Spleen (tissue), 11 donors: ENCODE measurements at regions not wholly inside any gene's neighbourhood (a gene's known extent, or its start where the extent isn't known, plus 50 kb on each side); places are given as distances from the start of the nearest gene placed in this dataset.

Source experiments
- DNase-seq: peaks from one replicate; pipeline ENCODE4 v3.0.0-alpha.2; 2020
- H3K27ac ChIP-seq, 8 donors: fragments of 200-600 bp; sonication (generic) in 7 of 8; 1 replicate in 4 of 8; 2 replicates in 4 of 8; pipeline versions ENCODE4 v1.5.0 to v1.8.0; 2016 to 2021; ENCODE audit warnings: inconsistent platforms in 4 of 8, mild to moderate bottlenecking in 4 of 8, moderate library complexity in 1 of 8
- H3K27me3 ChIP-seq, 7 donors: fragments of 200-600 bp; sonication (generic) in 6 of 7; replicated peaks in 1 of 7; 1 replicate in 4 of 7; 2 replicates in 3 of 7; pipeline versions ENCODE4 v1.5.0 to v1.8.0; 2016 to 2021; ENCODE audit warnings: inconsistent platforms in 3 of 7, mild to moderate bottlenecking in 1 of 7
- H3K36me3 ChIP-seq, 6 donors: fragments of 200-600 bp; sonication (generic) in 5 of 6; 1 replicate in 4 of 6; 2 replicates in 2 of 6; pipeline versions ENCODE4 v1.5.0 to v1.8.0; 2016 to 2021; ENCODE audit warnings: inconsistent platforms in 2 of 6
- H3K4me1 ChIP-seq, 6 donors: fragments of 200-600 bp; sonication (generic) in 5 of 6; 1 replicate in 3 of 6; 2 replicates in 3 of 6; pipeline versions ENCODE4 v1.5.0 to v1.8.0; 2016 to 2021; ENCODE audit warnings: inconsistent platforms in 3 of 6
- H3K4me3 ChIP-seq, 8 donors: fragments of 200-600 bp; sonication (generic) in 7 of 8; 1 replicate in 4 of 8; 2 replicates in 4 of 8; pipeline versions ENCODE4 v1.5.0 to v1.8.0; 2016 to 2021; ENCODE audit warnings: inconsistent platforms in 4 of 8, mild to moderate bottlenecking in 4 of 8, moderate library complexity in 2 of 8
- H3K9me3 ChIP-seq, 8 donors: fragments of 200-600 bp; sonication (generic) in 7 of 8; 1 replicate in 4 of 8; 2 replicates in 4 of 8; pipeline versions ENCODE4 v1.5.0 to v1.8.0; 2016 to 2021; ENCODE audit warnings: inconsistent platforms in 4 of 8
- POLR2A ChIP-seq, 3 donors: fragments of 450-650 bp; IDR thresholded peaks; one replicate each; pipeline ENCODE4 v1.5.1; 2017; ENCODE audit warnings: antibody characterized with exemption in 3 of 3, mild to moderate bottlenecking in 1 of 3
- POLR2AphosphoS5 ChIP-seq, 3 donors: sonication (generic); formaldehyde crosslinking; IDR thresholded peaks; one replicate each; pipeline ENCODE4 v1.5.1; 2017; ENCODE audit warnings: antibody characterized with exemption in 3 of 3
- WGBS, 5 donors: extraction: QIAGEN DNeasy Blood & Tissue Kit in 3 of 5; methylation state at CpG; one replicate each; pipeline versions ENCODE4 v1.1.5 to v1.1.7; 2013 to 2018; 5-methylcytosine and 5-hydroxymethylcytosine counted together
- intact Hi-C: fragments of 100-400 bp; cut with DNase I; formaldehyde crosslinking; loops from one replicate; pipeline ENCODE4 v1.15.0; 2023; ENCODE audit warnings: low total_unique reads
- TF ChIP-seq, protein P1 (sequence below), 11 experiments: fragments of 200-600 bp in 7 of 11; fragments of 450-650 bp in 4 of 11; sonication (generic) in 4 of 11; IDR thresholded peaks in 8 of 11; conservative IDR thresholded peaks in 3 of 11; 1 replicate in 7 of 11; 2 replicates in 4 of 11; pipeline versions ENCODE4 v1.4.0 to v1.8.0; 2016 to 2021; ENCODE audit warnings: antibody characterized with exemption in 11 of 11, inconsistent platforms in 4 of 11, mild to moderate bottlenecking in 1 of 11
- donor health status: healthy with polysubstance abuse.
- donor health status: DM: no; HTN: no; CAD: no; lungs with moderate emphysema.
- donor health status: DM: no; HTN: no; CAD: no.
- donor health status: Bipolar disorder and iron deficiency.
- donor health status: healthy.
- donor health status: DM: no; HTN: no; CAD: no.
- donor health status: DM: yes; HTN: yes; CAD: no.

DNA sequence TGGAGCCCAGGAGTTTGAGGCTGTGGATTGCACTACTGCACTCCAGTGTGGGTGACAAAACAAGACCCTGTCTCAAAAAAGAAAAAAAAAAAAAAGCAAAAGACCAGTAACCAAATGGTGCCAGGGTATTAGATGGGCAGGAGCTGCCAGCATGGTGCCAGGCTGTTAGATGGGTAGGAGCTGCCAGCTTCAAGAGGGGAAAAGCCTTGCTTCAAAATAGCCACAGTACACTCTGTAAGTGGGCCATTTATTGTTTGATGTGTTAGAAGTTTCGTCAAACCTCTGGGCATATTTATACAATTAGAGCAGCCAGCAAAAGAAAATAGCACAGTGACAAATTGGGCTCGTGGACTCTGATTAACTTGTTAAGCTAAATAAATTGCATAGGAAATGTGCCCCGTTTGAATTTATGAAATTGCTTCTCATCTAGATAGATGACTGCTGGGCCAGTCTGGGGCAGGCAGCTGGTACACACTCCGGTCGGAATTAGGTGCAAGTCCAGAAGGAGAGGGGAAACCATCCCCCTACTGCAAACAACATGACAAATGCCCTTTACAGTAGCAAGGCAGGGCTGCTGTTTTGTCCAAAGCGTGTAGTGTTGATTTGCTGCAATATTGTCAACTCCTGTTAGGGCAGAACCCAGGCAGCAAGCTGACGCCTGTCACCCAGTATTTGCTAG, 126.3 kb upstream of the IRX3 start:
- intact Hi-C loops: no loop called here
- no peak for TF ChIP-seq POLR2AphosphoS5 (IDR thresholded peaks at IDR 0.05)
- no peaks in the 10 kb centered on the region for H3K4me1 ChIP-seq
- no peaks in the 10 kb centered on the region for H3K36me3 ChIP-seq
- peaks cover 0 to 5% (median 0%) of the 10 kb centered on the region in 8 donors for H3K9me3 ChIP-seq
- no peak overlapping the region for H3K4me3 ChIP-seq
- H3K27ac ChIP-seq: no peak overlapping the region
- peaks cover 0 to 37% (median 0%) of the 10 kb centered on the region in 7 donors for H3K27me3 ChIP-seq
- WGBS, 5 donors: 71 to 78% (median 76%) methylated on average over 7 of the region's 7 CpGs
- no peak for DNase-seq

DNA sequence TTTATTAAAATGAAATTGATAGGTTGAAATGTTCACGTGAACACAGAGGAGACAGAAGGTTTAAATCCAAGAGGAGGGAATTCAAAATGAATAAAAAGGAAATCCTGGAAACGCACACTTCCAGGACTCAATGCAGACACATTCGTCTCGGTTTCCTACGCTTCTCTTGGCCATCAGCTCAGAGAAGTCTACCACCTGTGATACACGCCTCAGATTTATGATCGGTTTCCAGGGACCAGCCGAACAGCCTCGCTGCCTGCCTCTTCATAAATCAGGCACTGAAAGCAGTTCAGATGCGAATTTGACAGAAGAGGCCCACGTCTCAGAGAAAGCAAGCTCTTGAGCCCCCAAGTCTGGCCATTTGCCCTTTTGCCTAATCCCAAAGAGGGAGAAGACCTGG, 125.5 kb upstream of the IRX3 start:
- no peak for TF ChIP-seq POLR2A (IDR thresholded peaks at IDR 0.05)
- no peak for TF ChIP-seq POLR2AphosphoS5 (IDR thresholded peaks at IDR 0.05)
- TF ChIP-seq, protein P1, sequence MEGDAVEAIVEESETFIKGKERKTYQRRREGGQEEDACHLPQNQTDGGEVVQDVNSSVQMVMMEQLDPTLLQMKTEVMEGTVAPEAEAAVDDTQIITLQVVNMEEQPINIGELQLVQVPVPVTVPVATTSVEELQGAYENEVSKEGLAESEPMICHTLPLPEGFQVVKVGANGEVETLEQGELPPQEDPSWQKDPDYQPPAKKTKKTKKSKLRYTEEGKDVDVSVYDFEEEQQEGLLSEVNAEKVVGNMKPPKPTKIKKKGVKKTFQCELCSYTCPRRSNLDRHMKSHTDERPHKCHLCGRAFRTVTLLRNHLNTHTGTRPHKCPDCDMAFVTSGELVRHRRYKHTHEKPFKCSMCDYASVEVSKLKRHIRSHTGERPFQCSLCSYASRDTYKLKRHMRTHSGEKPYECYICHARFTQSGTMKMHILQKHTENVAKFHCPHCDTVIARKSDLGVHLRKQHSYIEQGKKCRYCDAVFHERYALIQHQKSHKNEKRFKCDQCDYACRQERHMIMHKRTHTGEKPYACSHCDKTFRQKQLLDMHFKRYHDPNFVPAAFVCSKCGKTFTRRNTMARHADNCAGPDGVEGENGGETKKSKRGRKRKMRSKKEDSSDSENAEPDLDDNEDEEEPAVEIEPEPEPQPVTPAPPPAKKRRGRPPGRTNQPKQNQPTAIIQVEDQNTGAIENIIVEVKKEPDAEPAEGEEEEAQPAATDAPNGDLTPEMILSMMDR (IDR thresholded peaks at IDR 0.05 in 8 of 11, conservative IDR thresholded peaks at IDR 0.05 in 3 of 11): no peak
- Histone ChIP-seq H3K9me3 (peaks cover 0 to 5% (median 0%) of the 10 kb centered on the region in 8 donors), H3K27me3 (peaks cover 0 to 37% (median 0%) of the 10 kb centered on the region in 7 donors), H3K27ac (no peak overlapping the region), H3K36me3 (no peaks in the 10 kb centered on the region), H3K4me1 (no peaks in the 10 kb centered on the region), H3K4me3 (no peak overlapping the region)
- 1 to 8% (median 3%) methylated on average over 11 of the region's 11 CpGs for WGBS, 5 donors
- intact Hi-C loops: no loop called here
- DNase-seq: no peak

DNA sequence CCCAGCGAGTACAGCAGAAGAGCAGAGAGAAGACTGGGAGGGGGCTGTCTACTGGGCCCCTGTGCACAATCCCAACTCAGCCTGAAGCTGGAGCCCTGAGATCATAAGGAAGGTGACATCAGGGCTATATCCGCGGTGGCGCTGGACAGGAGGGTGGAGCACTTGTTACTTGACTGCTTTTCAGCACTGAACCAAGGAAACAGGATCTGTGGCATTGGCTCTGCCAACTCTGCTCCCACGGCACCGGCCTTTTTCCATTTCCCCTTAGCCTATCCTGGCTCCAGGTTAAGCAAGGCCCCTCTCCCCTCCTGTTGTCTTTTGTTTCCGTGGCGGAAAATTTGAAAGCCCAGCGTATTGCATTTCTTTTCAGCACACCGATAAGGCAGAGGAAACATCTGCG, 125.0 kb upstream of the IRX3 start:
- Histone ChIP-seq H3K27me3 (peaks cover 0 to 37% (median 0%) of the 10 kb centered on the region in 7 donors), H3K4me3 (no peak overlapping the region), H3K9me3 (peaks cover 0 to 5% (median 0%) of the 10 kb centered on the region in 8 donors), H3K27ac (no peak overlapping the region), H3K36me3 (no peaks in the 10 kb centered on the region), H3K4me1 (no peaks in the 10 kb centered on the region)
- no peak for DNase-seq
- TF ChIP-seq POLR2A (IDR thresholded peaks at IDR 0.05) (no peak), POLR2AphosphoS5 (IDR thresholded peaks at IDR 0.05) (no peak)
- TF ChIP-seq, protein P1 (IDR thresholded peaks at IDR 0.05 in 8 of 11, conservative IDR thresholded peaks at IDR 0.05 in 3 of 11): no peak
- intact Hi-C loops: no loop called here
- 5 to 19% (median 13%) methylated on average over 11 of the region's 11 CpGs for WGBS, 5 donors

DNA sequence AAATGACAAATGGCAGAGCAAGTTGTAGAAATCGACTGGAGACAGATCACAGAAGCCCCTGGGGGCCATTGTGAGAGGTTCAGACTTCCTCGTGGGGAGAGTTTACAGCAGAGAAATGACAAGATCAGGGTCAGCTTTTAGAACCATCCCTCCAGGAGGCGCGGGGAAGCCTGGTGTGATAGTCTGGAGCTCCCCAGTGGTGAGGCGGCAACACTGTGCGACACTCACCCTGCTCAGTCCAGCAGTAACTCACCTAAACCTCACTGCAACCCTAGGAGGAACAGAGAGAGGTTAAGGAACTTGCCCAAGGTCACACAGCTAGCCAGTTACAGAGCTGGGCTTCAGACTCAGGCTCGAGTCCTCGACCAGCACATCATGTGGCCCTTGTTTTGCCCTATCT, 123.4 kb upstream of the IRX3 start:
- H3K4me1 ChIP-seq: no peaks in the 10 kb centered on the region
- intact Hi-C loops: no loop called here
- no peak overlapping the region for H3K4me3 ChIP-seq
- peaks cover 0 to 37% (median 0%) of the 10 kb centered on the region in 7 donors for H3K27me3 ChIP-seq
- TF ChIP-seq, protein P1 (IDR thresholded peaks at IDR 0.05 in 8 of 11, conservative IDR thresholded peaks at IDR 0.05 in 3 of 11): no peak
- no peak for TF ChIP-seq POLR2AphosphoS5 (IDR thresholded peaks at IDR 0.05)
- TF ChIP-seq POLR2A (IDR thresholded peaks at IDR 0.05): no peak
- no peaks in the 10 kb centered on the region for H3K36me3 ChIP-seq
- no peak for DNase-seq
- H3K27ac ChIP-seq: no peak overlapping the region
- H3K9me3 ChIP-seq: no peaks in the 10 kb centered on the region
- WGBS, 5 donors: 69 to 91% (median 77%) methylated on average over 8 of the region's 8 CpGs
